Neural crest cell (in vitro differentiated cells): ENCODE measurements at regions not wholly inside any gene's neighbourhood (a gene's known extent, or its start where the extent isn't known, plus 50 kb on each side); places are given as distances from the start of the nearest gene placed in this dataset.

Source experiments
- DNase-seq: peaks from one replicate; pipeline ENCODE4 v3.0.0; 2021; ENCODE audit warnings: low read depth, mixed read lengths, low spot score
- H3K27ac Mint-ChIP-seq: one replicate; pipeline ENCODE4 v1.8.0; 2021; ENCODE audit warnings: mild to moderate bottlenecking, mixed read lengths; ENCODE audit not compliant: unreplicated experiment
- H3K27me3 Mint-ChIP-seq: 2 replicates; pipeline ENCODE4 v1.8.0; 2021; ENCODE audit warnings: low read depth, mild to moderate bottlenecking, mixed read lengths
- H3K36me3 Mint-ChIP-seq: 2 replicates; pipeline ENCODE4 v1.8.0; 2021; ENCODE audit warnings: low read depth, mild to moderate bottlenecking, mixed read lengths
- H3K4me1 Mint-ChIP-seq: 2 replicates; pipeline ENCODE4 v1.8.0; 2021; ENCODE audit warnings: mixed read lengths
- H3K4me3 Mint-ChIP-seq: one replicate; pipeline ENCODE4 v1.8.0; 2021; ENCODE audit warnings: mild to moderate bottlenecking, mixed read lengths
- H3K9me3 Mint-ChIP-seq: 2 replicates; pipeline ENCODE4 v1.8.0; 2021; ENCODE audit warnings: mixed read lengths
- TF ChIP-seq, protein P1 (sequence below): fragments of 200-600 bp; sonication (generic); conservative IDR thresholded peaks from 2 replicates; pipeline ENCODE4 v1.5.0; 2021; ENCODE audit warnings: antibody characterized with exemption, mild to moderate bottlenecking

- peaks cover 8% of the 10 kb centered on the region for H3K9me3 Mint-ChIP-seq
- DNase-seq, result no peak
- peaks cover 2% of the 10 kb centered on the region for H3K36me3 Mint-ChIP-seq
- no peaks in the 10 kb centered on the region for H3K27me3 Mint-ChIP-seq
- H3K4me3 Mint-ChIP-seq, result no peak overlapping the region
- TF ChIP-seq, protein P1, sequence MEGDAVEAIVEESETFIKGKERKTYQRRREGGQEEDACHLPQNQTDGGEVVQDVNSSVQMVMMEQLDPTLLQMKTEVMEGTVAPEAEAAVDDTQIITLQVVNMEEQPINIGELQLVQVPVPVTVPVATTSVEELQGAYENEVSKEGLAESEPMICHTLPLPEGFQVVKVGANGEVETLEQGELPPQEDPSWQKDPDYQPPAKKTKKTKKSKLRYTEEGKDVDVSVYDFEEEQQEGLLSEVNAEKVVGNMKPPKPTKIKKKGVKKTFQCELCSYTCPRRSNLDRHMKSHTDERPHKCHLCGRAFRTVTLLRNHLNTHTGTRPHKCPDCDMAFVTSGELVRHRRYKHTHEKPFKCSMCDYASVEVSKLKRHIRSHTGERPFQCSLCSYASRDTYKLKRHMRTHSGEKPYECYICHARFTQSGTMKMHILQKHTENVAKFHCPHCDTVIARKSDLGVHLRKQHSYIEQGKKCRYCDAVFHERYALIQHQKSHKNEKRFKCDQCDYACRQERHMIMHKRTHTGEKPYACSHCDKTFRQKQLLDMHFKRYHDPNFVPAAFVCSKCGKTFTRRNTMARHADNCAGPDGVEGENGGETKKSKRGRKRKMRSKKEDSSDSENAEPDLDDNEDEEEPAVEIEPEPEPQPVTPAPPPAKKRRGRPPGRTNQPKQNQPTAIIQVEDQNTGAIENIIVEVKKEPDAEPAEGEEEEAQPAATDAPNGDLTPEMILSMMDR, result no peak
- no peaks in the 10 kb centered on the region for H3K4me1 Mint-ChIP-seq
- H3K27ac Mint-ChIP-seq, result no peak overlapping the region
These were observed 1372.3 kb upstream of the SPRY2 start for GRCh38 chr13:81713201-81713600.

DNA sequence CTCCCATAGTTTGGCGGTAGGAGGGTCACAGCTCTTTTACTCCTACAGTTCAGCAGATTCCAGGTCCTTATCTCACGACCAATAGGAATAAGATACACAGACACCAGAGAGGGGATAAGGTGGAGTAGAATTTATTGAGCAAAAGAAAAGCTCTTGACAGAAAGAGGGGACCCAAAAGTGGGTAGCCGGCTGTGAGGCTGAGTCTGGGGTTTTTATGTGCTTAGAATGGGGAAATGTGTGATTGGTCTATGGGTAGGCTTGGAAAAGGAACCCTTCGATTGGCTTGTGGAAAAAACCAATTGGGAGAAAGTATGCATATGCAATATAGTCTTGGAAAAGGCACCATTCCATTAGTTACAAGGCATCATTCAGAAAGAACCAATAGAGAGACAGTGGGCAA is 1356.9 kb upstream of the SPRY2 start:
- H3K36me3 Mint-ChIP-seq, result no peaks in the 10 kb centered on the region
- H3K27me3 Mint-ChIP-seq, result no peaks in the 10 kb centered on the region
- peaks cover 2% of the 10 kb centered on the region for H3K9me3 Mint-ChIP-seq
- no peak overlapping the region for H3K4me3 Mint-ChIP-seq
- no peak overlapping the region for H3K27ac Mint-ChIP-seq
- TF ChIP-seq, protein P1, result no peak
- no peaks in the 10 kb centered on the region for H3K4me1 Mint-ChIP-seq
- no peak for DNase-seq

DNA sequence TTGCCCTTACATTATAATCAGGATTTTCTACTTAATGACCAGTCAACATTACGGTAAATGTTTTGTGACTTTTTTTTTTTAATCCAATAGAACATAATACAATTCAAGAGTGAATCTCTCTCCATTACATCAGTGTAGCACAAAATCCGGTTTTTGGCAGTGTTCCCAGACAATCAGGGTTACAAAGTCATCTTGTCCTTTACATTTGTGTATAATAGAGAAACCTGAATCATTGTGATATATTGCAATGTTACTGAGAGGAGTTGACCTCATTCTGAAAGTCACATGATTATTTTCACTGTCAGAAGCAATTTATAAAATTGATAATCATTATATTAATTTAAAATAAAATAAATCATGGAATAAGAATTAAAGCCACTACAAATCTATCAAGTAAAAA is 1346.0 kb upstream of the SPRY2 start:
- TF ChIP-seq, protein P1, result no peak
- DNase-seq, result no peak
- H3K27ac Mint-ChIP-seq, result no peak overlapping the region
- H3K27me3 Mint-ChIP-seq, result no peaks in the 10 kb centered on the region
- peaks cover 2% of the 10 kb centered on the region for H3K9me3 Mint-ChIP-seq
- no peaks in the 10 kb centered on the region for H3K36me3 Mint-ChIP-seq
- H3K4me3 Mint-ChIP-seq, result no peak overlapping the region
- no peaks in the 10 kb centered on the region for H3K4me1 Mint-ChIP-seq

DNA sequence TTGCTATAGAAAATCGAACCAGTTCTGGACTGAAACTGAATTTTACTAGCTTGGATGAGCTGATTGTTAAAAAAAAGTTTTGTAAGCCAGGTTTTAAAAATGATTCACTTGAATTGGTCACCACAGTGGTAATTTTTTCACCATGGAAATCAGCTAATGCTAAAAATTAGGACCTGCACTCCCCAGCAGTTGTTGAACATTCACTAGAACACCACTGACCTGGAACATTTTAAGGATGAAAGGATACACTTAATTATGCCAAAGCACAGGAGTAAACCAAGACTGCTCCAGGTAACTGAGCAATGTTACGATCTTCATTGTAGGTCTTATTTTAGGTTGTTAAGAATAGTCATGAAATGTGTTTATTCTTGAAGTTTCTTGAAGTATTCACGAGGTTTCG is 1342.6 kb upstream of the SPRY2 start:
- Mint-ChIP-seq H3K27ac (no peak overlapping the region), H3K4me3 (no peak overlapping the region), H3K4me1 (no peaks in the 10 kb centered on the region), H3K9me3 (no peaks in the 10 kb centered on the region), H3K36me3 (no peaks in the 10 kb centered on the region), H3K27me3 (no peaks in the 10 kb centered on the region)
- no peak for DNase-seq
- TF ChIP-seq, protein P1, result no peak

GRCh38 chr13:81682081-81682630 is 1341.2 kb upstream of the SPRY2 start:
- no peak for DNase-seq
- Mint-ChIP-seq H3K4me1 (no peaks in the 10 kb centered on the region), H3K36me3 (no peaks in the 10 kb centered on the region), H3K27me3 (no peaks in the 10 kb centered on the region), H3K4me3 (no peak overlapping the region), H3K9me3 (no peaks in the 10 kb centered on the region), H3K27ac (no peak overlapping the region)
- TF ChIP-seq, protein P1, result no peak

DNA sequence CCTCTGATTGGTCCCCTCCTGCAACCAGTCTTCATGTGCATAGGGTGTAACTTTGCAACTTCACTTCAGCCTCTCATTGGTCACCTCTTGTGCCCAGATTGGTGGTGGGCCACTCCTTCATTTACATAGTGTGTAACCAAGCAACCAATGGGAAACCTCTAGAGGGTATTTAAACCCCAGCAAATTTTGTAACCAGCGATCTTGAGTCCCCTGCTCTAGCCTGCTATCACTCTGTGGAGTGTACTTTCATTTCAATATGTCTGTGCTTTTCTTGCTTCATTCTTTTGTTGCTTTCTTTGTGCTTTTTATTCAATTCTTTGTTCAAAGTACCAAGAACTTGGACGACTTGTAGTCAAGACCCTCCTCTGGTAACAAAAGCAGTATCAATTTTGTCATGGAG is 1336.9 kb upstream of the SPRY2 start:
- no peaks in the 10 kb centered on the region for H3K36me3 Mint-ChIP-seq
- no peak for DNase-seq
- no peaks in the 10 kb centered on the region for H3K27me3 Mint-ChIP-seq
- no peaks in the 10 kb centered on the region for H3K4me1 Mint-ChIP-seq
- TF ChIP-seq, protein P1, result no peak
- H3K9me3 Mint-ChIP-seq, result no peaks in the 10 kb centered on the region
- H3K27ac Mint-ChIP-seq, result no peak overlapping the region
- H3K4me3 Mint-ChIP-seq, result no peak overlapping the region
